Choroid plexus epithelial cell (primary cell): ENCODE measurements at regions not wholly inside any gene's neighbourhood (a gene's known extent, or its start where the extent isn't known, plus 50 kb on each side); places are given as distances from the start of the nearest gene placed in this dataset.
A peak's percentile ranks its signal among the peaks of the same experiment; 100 is the strongest.
"Not testable (repeated sequence)": the region's sequence is repeated elsewhere in the genome, so short reads cannot be mapped to it uniquely, and the experiment has no call there.

ENCODE experiments used
- DNase-seq: peaks from one replicate; pipeline ENCODE4 v3.0.0-alpha.2; 2010; ENCODE audit warnings: low read depth
- H3K4me3 ChIP-seq: 2 replicates; pipeline ENCODE4 v1.5.1; 2011; ENCODE audit warnings: low read depth, mild to moderate bottlenecking, control low read depth, low read length, moderate library complexity
- TF ChIP-seq, protein P1 (sequence below): conservative IDR thresholded peaks from 2 replicates; pipeline ENCODE4 v1.5.1; 2011; ENCODE audit warnings: low read depth, mild to moderate bottlenecking, control low read depth, inconsistent platforms, low read length, moderate library complexity

DNA sequence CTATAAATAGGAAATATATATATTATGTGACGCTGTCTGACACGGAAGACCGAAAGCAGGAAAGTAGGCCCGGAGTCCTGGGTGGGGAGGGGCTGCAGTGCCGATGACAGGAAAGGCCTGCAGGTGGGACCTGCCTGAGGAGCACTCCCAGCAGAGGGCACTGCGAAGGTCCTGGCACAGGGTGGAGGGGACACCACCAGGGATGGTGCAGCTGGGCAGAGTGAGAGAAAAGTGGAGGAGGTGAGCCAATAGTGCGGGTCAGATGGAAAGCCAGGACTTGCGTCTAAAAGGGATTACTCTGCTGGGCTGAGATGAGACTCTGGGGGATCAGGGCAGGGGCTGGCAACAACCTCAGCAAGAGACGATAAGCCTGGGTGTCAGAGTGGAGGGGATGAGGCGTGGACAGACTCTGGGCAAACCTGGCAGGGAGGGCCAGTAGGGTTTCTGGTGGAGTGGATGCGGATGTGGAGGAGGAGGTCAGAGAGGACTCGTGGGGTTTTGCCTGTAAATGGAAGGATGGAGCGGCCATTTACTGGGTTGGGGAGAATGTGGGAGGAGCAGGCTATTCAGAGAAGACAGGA lies 118.2 kb upstream of the ZNF746 start:
- H3K4me3 ChIP-seq, result no peak overlapping the region
- DNase-seq, result no peak
- TF ChIP-seq, protein P1, sequence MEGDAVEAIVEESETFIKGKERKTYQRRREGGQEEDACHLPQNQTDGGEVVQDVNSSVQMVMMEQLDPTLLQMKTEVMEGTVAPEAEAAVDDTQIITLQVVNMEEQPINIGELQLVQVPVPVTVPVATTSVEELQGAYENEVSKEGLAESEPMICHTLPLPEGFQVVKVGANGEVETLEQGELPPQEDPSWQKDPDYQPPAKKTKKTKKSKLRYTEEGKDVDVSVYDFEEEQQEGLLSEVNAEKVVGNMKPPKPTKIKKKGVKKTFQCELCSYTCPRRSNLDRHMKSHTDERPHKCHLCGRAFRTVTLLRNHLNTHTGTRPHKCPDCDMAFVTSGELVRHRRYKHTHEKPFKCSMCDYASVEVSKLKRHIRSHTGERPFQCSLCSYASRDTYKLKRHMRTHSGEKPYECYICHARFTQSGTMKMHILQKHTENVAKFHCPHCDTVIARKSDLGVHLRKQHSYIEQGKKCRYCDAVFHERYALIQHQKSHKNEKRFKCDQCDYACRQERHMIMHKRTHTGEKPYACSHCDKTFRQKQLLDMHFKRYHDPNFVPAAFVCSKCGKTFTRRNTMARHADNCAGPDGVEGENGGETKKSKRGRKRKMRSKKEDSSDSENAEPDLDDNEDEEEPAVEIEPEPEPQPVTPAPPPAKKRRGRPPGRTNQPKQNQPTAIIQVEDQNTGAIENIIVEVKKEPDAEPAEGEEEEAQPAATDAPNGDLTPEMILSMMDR, result peak; percentile 11

DNA sequence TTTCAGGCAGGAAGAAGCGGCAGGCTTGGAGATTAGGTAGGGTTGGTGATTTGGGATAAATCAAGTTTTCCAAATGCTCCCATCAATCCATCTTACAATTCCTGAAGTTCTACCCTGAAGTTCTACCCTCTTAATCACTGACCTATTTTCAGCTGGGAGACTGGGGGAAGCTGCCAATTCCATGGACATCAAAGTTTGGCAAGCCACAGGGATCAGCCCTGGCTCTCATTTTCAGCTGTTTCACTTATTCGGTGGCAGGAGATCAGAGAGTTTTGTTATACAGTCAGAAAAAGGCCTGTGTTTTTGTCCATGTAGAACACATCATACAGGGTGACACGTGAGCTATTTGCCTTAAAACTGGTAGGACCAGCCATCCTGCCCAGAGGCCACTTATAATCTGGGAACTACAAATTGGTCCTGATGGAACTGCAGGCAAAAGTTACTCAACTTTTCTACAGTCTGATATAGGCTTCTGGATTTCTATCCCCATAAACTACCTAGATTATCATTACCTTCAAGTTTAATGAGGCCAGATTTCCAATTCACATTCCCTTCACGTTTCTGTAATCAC lies 112.9 kb upstream of the ZNF746 start:
- DNase-seq, result no peak
- TF ChIP-seq, protein P1, result no peak
- H3K4me3 ChIP-seq, result no peak overlapping the region

- no peak for DNase-seq
- H3K4me3 ChIP-seq, result no peak overlapping the region
- TF ChIP-seq, protein P1, result no peak
Measured at GRCh38 chr7:149608168-149608567, 110.6 kb upstream of the ZNF746 start.

GRCh38 chr7:149607683-149608082 lies 110.1 kb upstream of the ZNF746 start:
- no peak for DNase-seq
- TF ChIP-seq, protein P1, result no peak
- H3K4me3 ChIP-seq, result no peak overlapping the region

GRCh38 chr7:149606826-149607225 lies 109.2 kb upstream of the ZNF746 start:
- TF ChIP-seq, protein P1, result no peak
- no peak for DNase-seq
- H3K4me3 ChIP-seq, result no peak overlapping the region

GRCh38 chr7:149605696-149606095 lies 108.1 kb upstream of the ZNF746 start:
- H3K4me3 ChIP-seq, result no peak overlapping the region
- no peak for DNase-seq
- TF ChIP-seq, protein P1, result no peak

- peak; percentile 18 for DNase-seq
- H3K4me3 ChIP-seq, result no peak overlapping the region
- TF ChIP-seq, protein P1, result no peak
Measured at GRCh38 chr7:149604521-149604920, 106.9 kb upstream of the ZNF746 start.

- H3K4me3 ChIP-seq, DNase-seq: not testable (repeated sequence)
Measured at GRCh38 chr7:149600669-149601330, 103.2 kb upstream of the ZNF746 start.
